ENCODE measurements at regions not wholly inside any gene's neighbourhood (a gene's known extent, or its start where the extent isn't known, plus 50 kb on each side); places are given as distances from the start of the nearest gene placed in this dataset.

- WGBS, 2 donors = 85 to 88% methylated on average over 3 of the region's 3 CpGs
- intact Hi-C loops (cut with DNase I; ENCODE audit: low total_unique reads) = no loop called here
- DNase-seq (ENCODE audit: low spot score in 2 of 2) = no peak
- no peak for TF ChIP-seq CTCF (IDR thresholded peaks at IDR 0.05)
- no peak for TF ChIP-seq POLR2A (IDR thresholded peaks at IDR 0.05)
- no peak overlapping the region for H3K4me3 ChIP-seq (ENCODE audit: low read depth, poor library complexity, severe bottlenecking)
Observed at GRCh38 chr2:53200072-53200471, 567.5 kb upstream of the CHAC2 start.

GRCh38 chr2:53188851-53189510 is 578.6 kb upstream of the CHAC2 start:
- WGBS, 2 donors = 70 to 72% methylated on average over 7 of the region's 7 CpGs
- no peak for DNase-seq (ENCODE audit: low spot score in 2 of 2)
- intact Hi-C loops (cut with DNase I; ENCODE audit: low total_unique reads) = no loop called here
- H3K4me3 ChIP-seq (ENCODE audit: low read depth, poor library complexity, severe bottlenecking) = no peak overlapping the region
- TF ChIP-seq CTCF (IDR thresholded peaks at IDR 0.05) (no peak), POLR2A (IDR thresholded peaks at IDR 0.05) (no peak)

GRCh38 chr2:53183581-53183980 is 584.0 kb upstream of the CHAC2 start:
- no peak overlapping the region for H3K4me3 ChIP-seq (ENCODE audit: low read depth, poor library complexity, severe bottlenecking)
- no peak for TF ChIP-seq POLR2A (IDR thresholded peaks at IDR 0.05)
- TF ChIP-seq CTCF (IDR thresholded peaks at IDR 0.05) = no peak
- intact Hi-C loops (cut with DNase I; ENCODE audit: low total_unique reads) = no loop called here
- no peak for DNase-seq (ENCODE audit: low spot score in 2 of 2)

- intact Hi-C loops (cut with DNase I; ENCODE audit: low total_unique reads) = no loop called here
- 59 to 60% methylated on average over 5 of the region's 5 CpGs for WGBS, 2 donors
- no peak overlapping the region for H3K4me3 ChIP-seq (ENCODE audit: low read depth, poor library complexity, severe bottlenecking)
- TF ChIP-seq POLR2A (IDR thresholded peaks at IDR 0.05) (no peak), CTCF (IDR thresholded peaks at IDR 0.05) (no peak)
- DNase-seq (ENCODE audit: low spot score in 2 of 2) = no peak
Observed at GRCh38 chr2:53182601-53183000, 585.0 kb upstream of the CHAC2 start.

GRCh38 chr2:53181759-53182158 is 585.8 kb upstream of the CHAC2 start:
- no peak for DNase-seq (ENCODE audit: low spot score in 2 of 2)
- H3K4me3 ChIP-seq (ENCODE audit: low read depth, poor library complexity, severe bottlenecking) = no peak overlapping the region
- TF ChIP-seq CTCF (IDR thresholded peaks at IDR 0.05) = no peak
- TF ChIP-seq POLR2A (IDR thresholded peaks at IDR 0.05) = no peak
- intact Hi-C loops (cut with DNase I; ENCODE audit: low total_unique reads) = no loop called here
- 71 to 75% methylated on average over 2 of the region's 2 CpGs for WGBS, 2 donors

- WGBS, 2 donors = 34 to 53% methylated on average over 1 of the region's 1 CpG
Observed at GRCh38 chr2:53177327-53177726, 590.3 kb upstream of the CHAC2 start.

More at GRCh38 chr2:53177327-53177726, 590.3 kb upstream of the CHAC2 start:
- no peak for DNase-seq (ENCODE audit: low spot score in 2 of 2)
- no peak overlapping the region for H3K4me3 ChIP-seq (ENCODE audit: low read depth, poor library complexity, severe bottlenecking)
- intact Hi-C loops (cut with DNase I; ENCODE audit: low total_unique reads) = no loop called here
- TF ChIP-seq CTCF (IDR thresholded peaks at IDR 0.05) (no peak), POLR2A (IDR thresholded peaks at IDR 0.05) (no peak)

Data from lower leg skin (tissue), 4 donors.